NCI-H1436 (cell line): ENCODE measurements at regions not wholly inside any gene's neighbourhood (a gene's known extent, or its start where the extent isn't known, plus 50 kb on each side); places are given as distances from the start of the nearest gene placed in this dataset.
A peak's percentile ranks its signal among the peaks of the same experiment; 100 is the strongest.
"Not testable (repeated sequence)": the region's sequence is repeated elsewhere in the genome, so short reads cannot be mapped to it uniquely, and the experiment has no call there.

Experiments
- DNase-seq: peaks from one replicate; lab custom pipeline; 2025; lab: John Stamatoyannopoulos, UW

DNA sequence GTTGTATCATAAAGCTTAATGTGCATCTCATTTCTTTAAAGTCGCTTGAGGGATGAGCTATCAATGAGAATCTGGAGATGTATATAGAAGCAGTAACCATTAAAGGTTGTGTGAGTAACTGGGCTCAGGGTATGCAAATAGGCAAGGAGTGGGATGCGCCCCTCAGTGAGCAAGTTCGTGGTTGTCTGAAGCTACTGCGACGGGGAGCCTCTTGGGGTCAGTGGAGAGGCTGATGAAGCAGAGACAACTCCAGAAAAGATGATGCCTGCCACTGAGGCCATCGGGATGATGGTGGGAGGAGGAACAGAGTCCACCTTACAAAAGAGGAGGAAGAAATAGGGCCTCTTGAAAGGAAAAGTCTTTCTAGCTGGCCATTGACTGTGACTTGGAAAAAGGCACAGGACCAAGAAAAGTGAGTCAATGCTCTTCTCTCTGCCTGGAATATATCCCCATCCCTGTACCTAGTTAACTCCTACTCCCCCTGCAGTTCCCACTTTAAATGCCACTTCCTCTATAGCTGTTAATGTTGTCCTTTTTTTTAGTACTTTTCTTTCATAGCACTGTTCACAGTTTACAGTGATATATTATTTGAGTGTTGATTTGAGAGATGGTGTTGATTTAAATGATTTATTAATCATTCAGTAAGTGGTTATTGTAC lies 51.4 kb upstream of the LSM6 start:
- DNase-seq, result no peak

DNA sequence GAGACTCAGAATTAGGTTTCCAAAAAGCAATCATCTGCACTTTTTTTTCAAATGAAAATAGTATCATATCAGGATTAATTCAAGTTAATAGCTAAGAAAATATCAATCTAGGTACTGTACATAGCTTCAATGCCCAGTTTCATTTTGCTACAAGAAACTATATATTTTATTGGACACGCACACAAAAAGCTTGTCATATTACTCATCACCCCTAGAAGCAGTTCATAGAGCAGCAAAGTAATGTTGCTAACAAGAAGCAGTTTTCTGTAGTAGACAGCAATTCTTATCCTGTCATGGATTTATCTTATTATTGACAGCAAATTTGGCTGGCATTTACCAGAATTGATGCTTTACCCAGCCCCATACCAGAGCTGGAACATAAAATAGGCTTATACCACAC lies 52.3 kb upstream of the LSM6 start:
- DNase-seq, result no peak

DNA sequence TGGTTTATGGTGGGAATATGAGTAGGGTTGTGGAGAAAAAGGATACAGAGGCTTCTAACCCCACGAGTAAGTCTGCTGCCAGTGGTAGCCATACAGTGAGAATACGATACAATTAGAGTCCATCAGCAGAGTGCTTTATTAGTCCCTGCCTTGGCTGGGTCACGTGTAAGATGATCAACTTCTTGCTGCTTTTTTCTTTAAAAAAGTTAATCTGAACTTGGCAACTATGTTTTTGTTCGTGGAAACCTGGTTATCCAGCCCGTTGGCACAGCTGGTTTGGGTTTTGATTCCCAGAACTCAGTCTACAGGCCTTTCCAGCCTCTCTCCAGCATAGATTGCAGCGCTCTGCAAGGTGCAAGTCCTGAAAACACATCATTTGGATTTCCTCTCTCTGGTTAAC lies 53.1 kb upstream of the LSM6 start:
- DNase-seq, result no peak

DNA sequence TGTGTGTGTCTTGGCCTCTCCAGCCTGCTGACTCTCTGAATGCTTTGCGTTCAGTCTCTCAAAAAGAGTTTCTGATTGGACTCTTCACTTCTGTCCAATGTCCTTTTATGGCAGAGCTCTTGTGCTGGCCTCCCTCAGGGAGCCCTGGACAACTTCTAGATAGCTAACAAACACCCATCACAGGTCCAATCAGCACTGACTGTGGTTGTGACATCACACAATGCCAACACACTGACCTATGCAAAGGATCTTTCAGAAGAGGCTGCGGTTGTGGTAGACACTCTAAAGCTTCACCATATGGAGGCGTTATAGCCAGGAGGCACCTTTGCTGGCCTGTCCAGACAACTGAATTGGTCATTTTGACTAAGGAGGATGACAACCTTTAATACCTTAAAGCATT lies 53.8 kb upstream of the LSM6 start:
- no peak for DNase-seq

DNA sequence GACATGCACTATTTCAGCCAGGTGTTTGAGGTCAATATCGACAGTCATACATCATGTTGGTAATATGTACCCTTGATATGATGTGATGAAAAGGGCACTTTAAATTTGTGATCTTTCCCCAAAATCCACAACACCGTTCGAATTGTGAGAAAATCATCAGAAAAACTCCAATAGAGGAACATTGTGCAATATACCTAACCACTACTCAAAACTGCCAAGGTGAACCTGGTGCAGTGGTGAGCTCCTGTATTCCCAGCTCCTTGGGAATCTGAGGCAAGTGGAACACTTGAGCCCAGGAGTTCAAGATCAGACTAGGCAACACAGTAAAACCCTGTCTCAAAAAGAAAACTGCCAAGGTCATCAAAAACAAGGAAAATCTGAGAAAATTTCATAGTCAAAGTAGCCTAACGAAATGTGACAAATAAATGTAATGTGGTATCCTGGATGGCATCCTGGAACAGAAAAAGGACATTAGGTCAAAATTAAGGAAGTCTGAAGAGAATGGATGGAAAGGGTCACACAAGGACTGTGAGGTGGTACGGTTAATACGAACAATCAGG lies 55.6 kb upstream of the LSM6 start:
- DNase-seq, result no peak

DNA sequence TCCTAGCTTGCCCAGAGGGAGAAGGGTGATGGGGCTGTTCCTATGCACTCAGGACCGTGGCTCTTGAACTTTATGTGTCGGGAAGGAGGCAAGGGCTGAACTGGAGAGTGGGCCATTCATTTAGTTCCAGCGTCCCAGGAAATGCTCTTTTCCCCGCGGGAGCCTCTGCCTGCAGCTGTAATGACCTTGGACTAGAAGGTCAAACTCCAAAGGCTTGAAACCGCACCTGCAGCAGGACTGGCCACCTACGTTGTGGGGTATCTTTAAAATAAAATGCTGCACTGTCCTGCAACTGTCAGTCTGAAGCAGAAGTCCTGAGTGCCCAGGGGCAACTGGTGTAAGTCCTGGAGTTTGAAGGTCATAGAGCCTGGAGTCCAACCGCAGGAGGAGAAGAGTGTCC lies 61.5 kb upstream of the LSM6 start:
- no peak for DNase-seq

DNA sequence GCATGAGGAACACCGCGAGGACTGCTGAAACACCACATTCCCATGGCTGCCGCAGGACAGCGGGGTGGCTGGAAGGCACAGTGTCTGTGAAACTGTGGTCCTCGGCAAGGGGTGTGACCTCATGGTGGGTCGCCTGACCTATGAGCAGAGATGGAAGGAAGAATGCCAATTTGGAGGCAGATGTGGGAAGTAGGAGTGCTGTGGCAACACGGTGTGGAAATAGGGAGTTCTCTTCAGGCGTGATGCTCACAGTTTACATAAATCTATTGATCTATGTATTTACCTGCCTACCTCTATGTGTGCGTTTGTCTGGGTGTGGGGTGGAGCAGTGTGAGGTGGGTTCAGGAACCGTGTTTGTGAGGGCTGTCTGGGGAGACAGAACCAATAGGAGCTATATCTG lies 62.3 kb upstream of the LSM6 start:
- DNase-seq, result no peak

DNA sequence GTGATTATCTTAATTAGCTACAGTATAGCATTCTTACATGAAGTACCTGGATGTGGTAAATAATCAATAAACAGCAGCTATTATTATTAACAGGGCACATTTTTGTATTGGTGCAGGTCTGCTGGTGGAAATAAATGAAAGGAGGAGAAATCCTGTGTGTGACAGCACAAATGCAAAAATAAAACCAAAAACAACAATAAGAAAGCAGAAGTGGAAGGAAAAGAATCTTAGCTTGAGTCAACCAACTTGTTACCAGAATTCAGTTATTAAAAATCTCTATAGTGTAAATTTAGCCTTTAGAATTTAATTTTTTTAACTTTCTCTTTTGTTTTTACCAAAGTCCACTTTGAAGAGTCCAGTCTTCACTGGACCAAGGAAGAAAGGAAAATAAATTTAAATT lies 63.1 kb upstream of the LSM6 start:
- no peak for DNase-seq

DNA sequence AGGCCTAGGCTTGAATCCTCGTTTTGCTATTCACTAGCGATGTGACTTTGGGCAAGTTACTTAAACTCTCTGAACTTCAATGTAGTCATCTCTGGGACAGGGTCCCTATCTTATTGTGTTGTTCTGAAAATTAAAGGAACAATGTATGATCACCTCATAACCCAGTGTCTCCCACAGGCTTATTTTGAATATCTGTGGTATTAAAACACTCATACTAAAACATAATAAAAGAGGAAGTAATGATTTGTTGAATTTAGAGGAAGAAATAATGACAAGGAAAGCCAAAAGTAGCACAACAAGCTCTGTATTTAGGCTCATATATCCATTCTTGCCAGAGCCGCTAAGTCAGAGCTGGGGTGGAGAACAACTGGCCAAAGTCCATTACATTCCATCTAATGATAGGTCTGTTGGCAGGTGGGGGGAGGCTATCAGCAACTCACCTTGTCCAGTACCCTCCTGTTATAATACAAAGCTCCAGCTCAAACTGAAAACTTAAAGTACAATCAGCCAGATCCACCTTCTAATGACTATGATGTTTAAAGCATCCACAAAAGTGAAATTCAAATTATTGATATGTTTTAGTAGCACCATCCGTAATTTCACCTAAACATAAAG lies 64.5 kb upstream of the LSM6 start:
- no peak for DNase-seq

DNA sequence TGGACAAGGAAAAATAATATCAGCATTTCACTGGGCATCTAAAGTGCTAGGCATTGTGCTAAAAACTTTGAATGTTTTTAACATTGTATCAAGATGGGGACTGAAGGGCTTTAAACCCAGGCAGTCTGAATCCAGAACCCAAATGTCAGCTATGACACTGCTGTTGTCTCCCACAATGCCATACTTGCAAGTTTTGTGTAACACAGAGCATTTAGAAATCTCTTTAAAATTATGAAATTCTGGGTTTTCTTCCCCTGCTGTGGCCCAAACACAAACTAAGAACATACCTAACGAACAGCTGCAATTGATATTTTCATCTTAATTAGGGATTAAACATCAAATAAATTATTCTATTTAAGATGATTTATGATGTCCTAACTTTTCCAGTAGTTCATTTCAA lies 66.8 kb upstream of the LSM6 start:
- no peak for DNase-seq

DNA sequence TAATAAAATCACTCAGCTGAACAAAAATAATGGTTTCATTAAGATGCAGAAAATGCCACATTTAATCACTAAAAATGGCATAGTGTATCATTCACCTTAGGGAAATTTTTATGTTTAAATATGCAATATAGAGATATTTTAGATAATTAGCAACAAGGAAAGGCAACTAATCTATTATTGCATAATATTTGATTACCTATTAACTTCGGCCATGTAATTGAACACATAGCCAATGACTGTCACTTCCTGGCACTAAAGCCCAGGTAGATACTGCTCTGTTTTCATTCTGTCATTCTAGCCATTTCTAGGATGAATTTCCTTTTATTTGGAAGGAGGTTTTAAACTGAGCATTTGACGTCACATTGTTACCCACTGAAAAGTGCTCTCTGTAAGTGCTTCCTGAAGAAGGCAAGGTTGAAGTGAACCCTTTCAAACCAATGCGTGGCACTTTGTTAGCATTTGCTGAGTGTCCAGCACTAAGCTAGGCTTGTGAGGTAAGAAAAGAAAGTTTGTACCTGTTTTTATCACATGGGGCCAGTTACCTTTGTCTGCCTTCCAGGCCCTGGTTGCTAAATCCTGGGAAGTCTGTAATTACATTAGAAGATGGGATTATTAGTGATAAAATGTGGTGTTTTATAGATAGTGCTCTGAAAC lies 67.8 kb upstream of the LSM6 start:
- no peak for DNase-seq

DNA sequence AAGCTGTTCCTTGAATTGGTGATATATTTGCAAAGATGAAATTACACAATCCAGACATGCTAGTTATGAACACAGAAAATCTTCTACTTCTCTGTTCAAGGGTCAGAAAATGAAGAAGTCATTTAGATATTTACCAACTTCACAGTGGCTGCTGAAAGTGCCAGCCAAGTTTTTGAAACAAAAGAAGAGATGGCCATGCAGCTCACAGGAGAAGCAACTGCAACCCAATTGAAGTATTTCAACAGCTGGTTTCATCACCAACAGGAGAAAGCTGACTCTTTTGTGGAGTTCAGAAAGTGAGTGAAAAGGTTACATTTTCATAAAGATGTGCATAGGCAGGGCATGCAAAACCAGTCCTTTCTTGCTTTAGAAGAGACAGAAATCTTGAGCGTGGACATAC lies 70.1 kb upstream of the LSM6 start:
- DNase-seq, result no peak

DNA sequence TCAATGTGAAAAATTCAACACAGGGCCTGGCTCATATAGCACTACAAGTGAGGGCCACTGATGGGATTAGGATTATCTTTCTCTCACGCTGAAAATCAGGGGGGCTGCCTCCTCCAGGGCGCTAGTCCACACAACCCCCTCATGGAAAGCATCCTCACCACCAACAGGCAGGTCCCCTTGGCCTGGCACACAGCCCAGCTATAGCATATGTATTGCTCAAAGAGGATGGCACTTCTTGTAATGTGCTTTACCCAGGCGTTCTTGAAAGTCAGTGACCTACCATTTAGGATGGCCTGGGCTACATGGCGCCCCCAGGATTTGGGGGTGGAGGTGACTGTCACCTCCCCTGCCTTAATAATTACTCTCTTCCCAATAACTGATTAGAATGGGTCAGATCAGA lies 71.0 kb upstream of the LSM6 start:
- DNase-seq, result no peak

DNA sequence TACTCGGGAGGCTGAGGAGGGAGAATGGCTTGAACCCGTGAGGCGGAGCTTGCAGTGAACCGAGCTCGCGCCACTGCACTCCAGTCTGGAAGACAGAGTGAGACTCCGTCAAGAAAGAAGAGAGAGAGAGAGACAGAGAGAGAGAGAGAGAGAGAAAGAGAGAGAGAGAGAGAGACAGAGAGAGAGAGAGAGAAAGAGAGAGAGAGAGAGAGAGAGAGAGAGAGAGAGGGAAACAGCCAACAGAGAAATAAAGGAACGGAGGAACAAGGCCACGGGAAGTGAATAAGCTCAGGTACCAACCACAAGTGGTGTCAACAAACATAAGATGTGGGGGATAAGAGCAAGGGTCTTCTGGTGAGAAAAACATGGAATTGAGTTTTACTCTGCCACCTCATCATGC lies 71.5 kb upstream of the LSM6 start:
- not testable (repeated sequence) for DNase-seq

DNA sequence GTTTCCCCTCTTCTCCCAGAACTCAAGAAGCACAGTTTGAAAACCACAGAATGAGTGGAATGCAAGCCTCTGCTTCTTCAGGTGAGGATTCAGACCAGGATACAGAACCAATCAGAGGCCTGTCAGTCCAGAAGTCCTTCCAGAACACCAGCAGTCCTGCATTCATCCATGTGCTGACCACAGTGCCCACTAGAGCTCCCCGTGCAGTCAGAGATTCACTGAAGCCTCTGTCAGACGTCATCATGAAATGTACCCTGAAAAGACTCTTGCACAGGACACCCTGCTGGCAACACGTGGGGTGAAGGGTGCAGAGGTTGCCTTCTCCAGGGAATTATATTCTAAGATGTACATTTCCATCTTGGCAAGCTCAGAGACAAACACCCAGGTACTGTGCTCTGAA lies 75.9 kb upstream of the LSM6 start:
- no peak for DNase-seq

DNA sequence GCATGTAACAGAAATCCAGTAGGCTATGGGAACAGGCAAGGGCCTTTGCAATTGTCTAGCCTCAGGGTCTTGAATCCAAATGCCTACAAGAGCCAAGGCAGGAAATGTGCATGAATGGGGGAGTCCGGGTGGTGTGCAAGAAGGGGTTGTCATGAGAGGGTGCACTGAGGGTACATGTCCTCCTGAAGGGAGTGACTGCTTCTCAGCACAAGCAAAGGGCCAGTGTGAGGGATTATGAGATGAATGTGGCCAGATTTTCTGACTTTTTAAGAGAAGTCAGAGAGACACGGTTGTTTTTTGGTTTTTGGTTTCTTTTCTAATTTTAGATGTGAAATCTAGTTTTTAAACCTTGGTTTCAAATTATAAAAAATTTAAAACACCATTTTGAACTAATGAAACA lies 76.5 kb upstream of the LSM6 start:
- no peak for DNase-seq

DNA sequence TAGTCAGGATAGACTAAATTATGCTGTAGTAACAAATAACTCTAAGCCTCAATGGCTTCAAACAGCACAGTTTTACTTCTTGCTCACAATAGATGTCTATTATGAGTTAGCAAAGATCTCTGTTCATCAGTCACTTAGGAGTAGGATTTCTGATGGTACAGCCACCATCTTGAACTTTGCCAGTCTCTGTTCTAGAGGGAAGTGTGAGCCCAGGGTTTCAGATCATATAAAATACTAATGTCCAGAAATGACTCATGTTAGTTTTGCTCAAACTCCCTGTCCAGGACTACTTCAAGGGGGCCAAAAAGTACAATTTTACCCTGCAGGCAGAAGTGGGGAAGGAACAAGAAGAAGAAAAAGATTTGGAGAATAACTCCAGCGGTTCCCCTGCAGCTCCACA lies 77.1 kb upstream of the LSM6 start:
- DNase-seq, result no peak

DNA sequence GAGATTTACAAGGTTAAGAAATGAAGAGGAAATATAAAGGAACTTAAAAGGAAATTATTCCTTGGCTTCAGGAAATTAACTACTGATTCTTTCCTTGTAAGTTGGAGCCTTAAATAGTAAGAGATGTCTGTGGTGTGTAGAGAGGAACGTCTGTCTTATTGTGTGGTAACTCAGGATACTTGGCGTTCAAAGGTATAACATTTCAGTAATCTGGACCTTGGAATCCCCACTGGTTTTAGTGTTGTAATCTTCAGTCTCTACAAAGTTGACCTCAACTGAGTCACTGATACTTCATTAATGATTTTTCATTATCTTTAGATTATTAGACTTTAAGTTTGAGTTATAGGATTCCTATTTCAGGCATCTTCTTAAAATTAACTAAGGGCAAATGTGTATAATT lies 79.1 kb upstream of the LSM6 start:
- no peak for DNase-seq

DNA sequence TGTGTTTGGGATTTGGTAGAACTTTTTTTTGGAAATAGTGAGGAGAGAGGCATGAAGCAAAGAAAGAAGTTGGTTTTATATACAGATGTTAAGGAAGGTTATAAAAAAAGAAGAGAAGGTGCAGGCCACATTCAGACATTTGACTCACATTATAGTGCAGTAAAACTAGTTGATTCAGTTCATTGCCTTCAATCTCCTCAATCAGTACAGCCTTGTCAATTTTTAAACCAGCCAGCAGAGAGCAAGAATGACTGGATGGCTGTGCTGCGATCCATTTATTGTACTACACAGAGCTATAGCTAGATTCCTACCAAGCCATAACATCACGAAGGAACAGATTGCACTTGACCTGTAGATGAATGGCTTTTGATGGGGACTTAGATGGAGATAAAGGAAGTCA lies 79.7 kb upstream of the LSM6 start:
- no peak for DNase-seq

DNA sequence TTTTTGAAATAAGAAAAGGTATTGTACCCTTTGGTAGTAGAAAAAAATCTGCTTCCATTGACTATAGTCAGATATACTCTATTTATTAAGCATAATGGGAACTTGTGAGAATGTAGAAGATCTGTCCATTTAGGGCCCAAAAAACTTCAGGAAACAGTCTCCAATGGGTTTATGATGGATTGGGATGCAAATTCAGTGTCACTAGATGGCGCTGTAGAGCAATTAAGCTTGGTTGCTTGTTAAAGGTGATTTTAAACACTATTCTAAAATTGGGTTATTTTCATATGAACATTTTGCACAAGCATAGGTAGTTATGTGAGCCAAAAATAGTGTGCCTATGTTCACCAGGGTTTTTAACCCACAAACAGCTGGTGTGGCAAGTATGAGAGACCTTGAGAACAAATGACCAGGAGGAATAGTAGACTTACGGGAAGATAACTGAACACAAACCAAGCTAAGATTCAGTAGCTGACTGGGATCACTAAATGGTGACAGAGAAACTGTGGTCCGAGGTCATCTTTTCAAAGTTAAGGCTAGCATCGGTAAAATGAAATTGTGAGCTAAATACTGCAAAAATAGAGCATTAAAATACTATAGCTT lies 80.3 kb upstream of the LSM6 start:
- DNase-seq, result peak; percentile 4

DNA sequence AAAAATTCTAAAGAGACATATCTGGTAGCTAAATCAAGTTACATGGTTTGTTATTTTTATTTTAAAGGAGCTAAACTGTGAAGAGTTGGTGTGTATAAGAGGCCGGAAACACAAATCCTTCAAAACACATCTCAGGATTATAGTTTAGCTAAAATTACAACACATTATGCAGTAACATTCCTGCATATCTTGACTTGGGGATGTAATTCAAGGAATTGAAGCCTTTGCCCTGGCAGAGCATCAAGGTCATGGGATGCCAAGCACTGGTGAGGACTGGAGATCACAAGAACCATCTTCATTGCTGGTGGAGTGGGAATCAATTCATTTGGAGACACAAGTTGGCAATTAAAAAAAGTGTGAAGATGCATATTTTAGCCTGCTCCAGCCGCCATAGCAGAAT lies 86.8 kb upstream of the LSM6 start:
- no peak for DNase-seq

DNA sequence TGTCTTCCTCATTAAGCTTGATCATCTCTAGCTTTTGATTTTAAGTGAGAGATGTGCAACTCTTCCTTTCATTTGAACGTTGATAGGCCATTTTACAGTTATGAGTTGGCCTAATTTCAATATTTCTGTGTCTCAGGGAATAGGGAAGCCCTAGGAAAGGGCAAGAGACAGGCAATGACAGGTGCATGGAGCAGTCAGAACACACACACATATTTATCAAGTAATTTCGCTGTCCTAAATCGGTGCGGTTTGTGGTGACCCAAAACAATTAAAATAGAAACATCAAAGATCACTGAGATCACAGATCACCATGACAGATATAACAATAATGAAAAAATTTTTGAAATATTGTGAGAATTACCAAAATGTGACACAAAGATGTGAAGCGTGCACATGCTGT lies 87.7 kb upstream of the LSM6 start:
- DNase-seq, result no peak

DNA sequence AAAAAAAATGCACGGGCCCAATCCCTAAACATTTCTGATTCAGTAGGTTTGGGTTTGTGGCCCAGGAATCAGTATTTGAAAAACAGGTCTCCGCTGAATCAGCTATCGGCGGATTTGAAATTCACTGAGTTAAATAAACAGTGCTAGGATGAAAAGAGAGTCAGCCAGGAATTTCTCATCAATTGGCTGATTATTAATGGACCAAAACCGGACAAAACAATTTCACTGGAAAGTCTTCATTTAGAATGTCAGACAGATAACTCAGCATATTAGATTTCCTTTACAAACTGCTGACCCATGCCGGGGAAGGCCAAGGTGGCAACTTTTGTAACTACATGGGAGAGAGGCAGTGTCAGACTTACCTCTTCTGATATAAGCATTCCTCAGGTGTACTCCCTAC lies 99.4 kb upstream of the LSM6 start:
- no peak for DNase-seq
